MM.1S (cell line): ENCODE measurements at regions not wholly inside any gene's neighbourhood (a gene's known extent, or its start where the extent isn't known, plus 50 kb on each side); places are given as distances from the start of the nearest gene placed in this dataset.

Experiments
- EZH2 ChIP-seq: fragments of 300-600 bp; sonication (generic); optimal IDR thresholded peaks from 2 replicates; pipeline ENCODE3; 2017; ENCODE audit warnings: low read depth, mild to moderate bottlenecking, antibody characterized with exemption, low read length, mixed read lengths
- TF ChIP-seq, protein P1 (sequence below): fragments of 300-600 bp; sonication (generic); IDR thresholded peaks from 2 replicates; pipeline ENCODE4 v1.5.1; 2016; ENCODE audit warnings: antibody characterized with exemption, low read length, mixed read lengths

DNA sequence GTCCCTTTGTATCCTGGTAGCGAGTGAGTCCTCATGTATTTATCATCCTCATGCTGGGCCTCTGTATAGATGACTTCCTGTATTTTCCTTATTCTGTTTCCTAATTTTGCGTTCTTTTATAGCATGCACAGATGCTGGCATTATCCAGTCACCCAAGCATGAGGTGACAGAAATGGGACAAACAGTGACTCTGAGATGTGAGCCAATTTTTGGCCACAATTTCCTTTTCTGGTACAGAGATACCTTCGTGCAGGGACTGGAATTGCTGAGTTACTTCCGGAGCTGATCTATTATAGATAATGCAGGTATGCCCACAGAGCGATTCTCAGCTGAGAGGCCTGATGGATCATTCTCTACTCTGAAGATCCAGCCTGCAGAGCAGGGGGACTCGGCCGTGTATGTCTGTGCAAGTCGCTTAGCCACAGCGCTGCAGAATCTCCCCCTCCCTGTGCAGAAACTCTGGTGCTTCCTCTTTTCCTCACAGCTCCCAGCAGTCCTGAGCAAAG lies 183.1 kb upstream of the PRSS58 start:
- TF ChIP-seq EZH2, result no peak
- TF ChIP-seq, protein P1, sequence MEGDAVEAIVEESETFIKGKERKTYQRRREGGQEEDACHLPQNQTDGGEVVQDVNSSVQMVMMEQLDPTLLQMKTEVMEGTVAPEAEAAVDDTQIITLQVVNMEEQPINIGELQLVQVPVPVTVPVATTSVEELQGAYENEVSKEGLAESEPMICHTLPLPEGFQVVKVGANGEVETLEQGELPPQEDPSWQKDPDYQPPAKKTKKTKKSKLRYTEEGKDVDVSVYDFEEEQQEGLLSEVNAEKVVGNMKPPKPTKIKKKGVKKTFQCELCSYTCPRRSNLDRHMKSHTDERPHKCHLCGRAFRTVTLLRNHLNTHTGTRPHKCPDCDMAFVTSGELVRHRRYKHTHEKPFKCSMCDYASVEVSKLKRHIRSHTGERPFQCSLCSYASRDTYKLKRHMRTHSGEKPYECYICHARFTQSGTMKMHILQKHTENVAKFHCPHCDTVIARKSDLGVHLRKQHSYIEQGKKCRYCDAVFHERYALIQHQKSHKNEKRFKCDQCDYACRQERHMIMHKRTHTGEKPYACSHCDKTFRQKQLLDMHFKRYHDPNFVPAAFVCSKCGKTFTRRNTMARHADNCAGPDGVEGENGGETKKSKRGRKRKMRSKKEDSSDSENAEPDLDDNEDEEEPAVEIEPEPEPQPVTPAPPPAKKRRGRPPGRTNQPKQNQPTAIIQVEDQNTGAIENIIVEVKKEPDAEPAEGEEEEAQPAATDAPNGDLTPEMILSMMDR, result no peak
